ENCODE measurements at regions not wholly inside any gene's neighbourhood (a gene's known extent, or its start where the extent isn't known, plus 50 kb on each side); places are given as distances from the start of the nearest gene placed in this dataset.

DNA sequence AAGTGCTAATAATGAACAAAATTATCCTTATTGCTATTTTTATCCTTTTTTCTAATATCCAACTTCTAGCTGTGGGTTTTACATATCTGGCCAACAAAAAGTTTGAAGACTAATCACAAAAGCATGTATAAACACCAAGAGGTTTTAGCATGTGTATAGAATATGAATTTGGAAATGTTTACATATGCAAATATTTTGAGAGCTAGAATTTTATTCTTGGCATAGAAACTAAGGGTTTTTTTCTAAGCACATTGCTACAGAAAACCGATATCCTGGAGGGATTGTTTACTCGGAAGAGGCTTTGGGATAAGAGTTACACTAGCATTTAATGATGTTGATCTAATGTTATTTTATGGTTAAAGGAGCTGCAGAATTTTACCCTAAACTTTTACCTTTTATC, 392.1 kb downstream of the EFNB2 start:
- TF ChIP-seq, protein P1, sequence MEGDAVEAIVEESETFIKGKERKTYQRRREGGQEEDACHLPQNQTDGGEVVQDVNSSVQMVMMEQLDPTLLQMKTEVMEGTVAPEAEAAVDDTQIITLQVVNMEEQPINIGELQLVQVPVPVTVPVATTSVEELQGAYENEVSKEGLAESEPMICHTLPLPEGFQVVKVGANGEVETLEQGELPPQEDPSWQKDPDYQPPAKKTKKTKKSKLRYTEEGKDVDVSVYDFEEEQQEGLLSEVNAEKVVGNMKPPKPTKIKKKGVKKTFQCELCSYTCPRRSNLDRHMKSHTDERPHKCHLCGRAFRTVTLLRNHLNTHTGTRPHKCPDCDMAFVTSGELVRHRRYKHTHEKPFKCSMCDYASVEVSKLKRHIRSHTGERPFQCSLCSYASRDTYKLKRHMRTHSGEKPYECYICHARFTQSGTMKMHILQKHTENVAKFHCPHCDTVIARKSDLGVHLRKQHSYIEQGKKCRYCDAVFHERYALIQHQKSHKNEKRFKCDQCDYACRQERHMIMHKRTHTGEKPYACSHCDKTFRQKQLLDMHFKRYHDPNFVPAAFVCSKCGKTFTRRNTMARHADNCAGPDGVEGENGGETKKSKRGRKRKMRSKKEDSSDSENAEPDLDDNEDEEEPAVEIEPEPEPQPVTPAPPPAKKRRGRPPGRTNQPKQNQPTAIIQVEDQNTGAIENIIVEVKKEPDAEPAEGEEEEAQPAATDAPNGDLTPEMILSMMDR (conservative IDR thresholded peaks at IDR 0.05 in 1 of 2, IDR thresholded peaks at IDR 0.05 in 1 of 2; ENCODE audit: low read depth in 1 of 2, low read length in 2 of 2): no peak
- TF ChIP-seq EZH2 (IDR thresholded peaks at IDR 0.05; ENCODE audit: low read length, missing control alignments): no peak
